ENCODE measurements at regions not wholly inside any gene's neighbourhood (a gene's known extent, or its start where the extent isn't known, plus 50 kb on each side); places are given as distances from the start of the nearest gene placed in this dataset.

DNA sequence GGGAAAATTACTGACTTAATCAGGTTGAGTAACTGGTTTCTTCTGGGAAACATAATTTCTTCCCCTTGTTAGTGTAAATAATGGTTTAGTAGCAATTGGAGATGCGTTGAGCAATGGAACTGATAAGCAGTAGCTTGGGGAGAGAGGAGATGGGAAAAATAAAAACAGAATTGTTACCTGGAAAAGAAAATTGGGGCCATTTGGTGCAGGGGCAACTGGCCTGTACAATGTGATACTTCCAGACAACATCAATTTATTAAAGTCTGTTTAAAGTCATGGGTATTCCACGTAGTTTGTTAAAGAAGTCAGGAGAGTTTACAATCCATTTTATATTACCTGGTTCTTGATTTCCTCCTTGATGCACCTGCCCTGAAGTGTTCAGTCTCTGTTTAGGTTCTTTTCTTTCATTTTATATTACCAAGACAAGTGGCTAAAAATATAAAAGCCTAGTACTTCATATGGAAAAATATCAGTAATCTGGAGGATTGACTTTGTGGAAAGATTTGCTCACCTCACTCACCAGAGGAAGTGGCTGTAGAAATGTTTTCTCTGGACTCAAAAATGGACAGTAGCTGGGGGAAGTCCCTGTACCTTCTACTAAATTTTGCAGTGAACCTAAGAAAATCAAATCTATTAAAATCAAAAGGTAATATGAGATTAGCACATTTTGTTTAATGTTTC lies 161.0 kb downstream of the DDX1 start:
- H3K9me3 Mint-ChIP-seq (ENCODE audit: unreplicated experiment) = no peaks in the 10 kb centered on the region
- H3K27me3 Mint-ChIP-seq (ENCODE audit: unreplicated experiment) = peaks cover 5% of the 10 kb centered on the region
- H3K36me3 Mint-ChIP-seq (ENCODE audit: unreplicated experiment) = peaks cover 9% of the 10 kb centered on the region
- TF ChIP-seq, protein P1, sequence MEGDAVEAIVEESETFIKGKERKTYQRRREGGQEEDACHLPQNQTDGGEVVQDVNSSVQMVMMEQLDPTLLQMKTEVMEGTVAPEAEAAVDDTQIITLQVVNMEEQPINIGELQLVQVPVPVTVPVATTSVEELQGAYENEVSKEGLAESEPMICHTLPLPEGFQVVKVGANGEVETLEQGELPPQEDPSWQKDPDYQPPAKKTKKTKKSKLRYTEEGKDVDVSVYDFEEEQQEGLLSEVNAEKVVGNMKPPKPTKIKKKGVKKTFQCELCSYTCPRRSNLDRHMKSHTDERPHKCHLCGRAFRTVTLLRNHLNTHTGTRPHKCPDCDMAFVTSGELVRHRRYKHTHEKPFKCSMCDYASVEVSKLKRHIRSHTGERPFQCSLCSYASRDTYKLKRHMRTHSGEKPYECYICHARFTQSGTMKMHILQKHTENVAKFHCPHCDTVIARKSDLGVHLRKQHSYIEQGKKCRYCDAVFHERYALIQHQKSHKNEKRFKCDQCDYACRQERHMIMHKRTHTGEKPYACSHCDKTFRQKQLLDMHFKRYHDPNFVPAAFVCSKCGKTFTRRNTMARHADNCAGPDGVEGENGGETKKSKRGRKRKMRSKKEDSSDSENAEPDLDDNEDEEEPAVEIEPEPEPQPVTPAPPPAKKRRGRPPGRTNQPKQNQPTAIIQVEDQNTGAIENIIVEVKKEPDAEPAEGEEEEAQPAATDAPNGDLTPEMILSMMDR (IDR thresholded peaks at IDR 0.05; ENCODE audit: partially characterized antibody, unreplicated experiment) = no peak
- H3K4me1 Mint-ChIP-seq (ENCODE audit: low read depth, unreplicated experiment) = no peaks in the 10 kb centered on the region
- no peak overlapping the region for H3K4me3 Mint-ChIP-seq (ENCODE audit: unreplicated experiment)
- no peak for DNase-seq
- no peak overlapping the region for H3K27ac Mint-ChIP-seq (ENCODE audit: unreplicated experiment)

DNA sequence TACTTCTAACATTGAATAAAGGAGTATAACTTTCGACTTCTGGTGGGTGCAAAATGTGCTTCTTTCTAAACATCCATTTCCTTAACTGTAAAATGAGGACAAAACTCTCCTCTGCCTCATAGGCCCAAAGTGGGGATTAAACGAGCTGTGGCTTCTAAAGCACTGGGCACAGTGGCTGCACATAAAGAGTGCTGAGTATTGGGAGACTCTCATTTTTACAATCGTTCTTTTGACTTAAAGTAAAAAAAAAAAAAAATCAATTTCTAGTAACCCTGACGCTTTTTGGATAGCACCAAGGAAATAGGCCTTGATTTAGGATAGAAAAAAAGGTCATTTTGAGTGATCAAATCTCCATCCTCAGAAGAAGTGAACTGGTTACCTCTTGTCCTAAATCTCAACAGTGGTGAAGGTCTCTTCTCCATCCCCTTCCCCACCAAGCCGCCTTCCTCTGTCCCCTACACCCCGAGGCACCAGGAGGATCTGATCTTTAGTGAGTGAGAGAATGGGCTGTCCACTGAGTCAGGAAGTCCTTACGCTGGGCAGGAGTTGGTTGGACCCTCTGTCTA lies 161.6 kb downstream of the DDX1 start:
- TF ChIP-seq, protein P1 (IDR thresholded peaks at IDR 0.05; ENCODE audit: partially characterized antibody, unreplicated experiment) = no peak
- Mint-ChIP-seq H3K36me3 (ENCODE audit: unreplicated experiment) (peaks cover 16% of the 10 kb centered on the region), H3K4me1 (ENCODE audit: low read depth, unreplicated experiment) (no peaks in the 10 kb centered on the region), H3K4me3 (ENCODE audit: unreplicated experiment) (no peak overlapping the region), H3K27me3 (ENCODE audit: unreplicated experiment) (peaks cover 5% of the 10 kb centered on the region), H3K27ac (ENCODE audit: unreplicated experiment) (no peak overlapping the region), H3K9me3 (ENCODE audit: unreplicated experiment) (no peaks in the 10 kb centered on the region)
- no peak for DNase-seq

DNA sequence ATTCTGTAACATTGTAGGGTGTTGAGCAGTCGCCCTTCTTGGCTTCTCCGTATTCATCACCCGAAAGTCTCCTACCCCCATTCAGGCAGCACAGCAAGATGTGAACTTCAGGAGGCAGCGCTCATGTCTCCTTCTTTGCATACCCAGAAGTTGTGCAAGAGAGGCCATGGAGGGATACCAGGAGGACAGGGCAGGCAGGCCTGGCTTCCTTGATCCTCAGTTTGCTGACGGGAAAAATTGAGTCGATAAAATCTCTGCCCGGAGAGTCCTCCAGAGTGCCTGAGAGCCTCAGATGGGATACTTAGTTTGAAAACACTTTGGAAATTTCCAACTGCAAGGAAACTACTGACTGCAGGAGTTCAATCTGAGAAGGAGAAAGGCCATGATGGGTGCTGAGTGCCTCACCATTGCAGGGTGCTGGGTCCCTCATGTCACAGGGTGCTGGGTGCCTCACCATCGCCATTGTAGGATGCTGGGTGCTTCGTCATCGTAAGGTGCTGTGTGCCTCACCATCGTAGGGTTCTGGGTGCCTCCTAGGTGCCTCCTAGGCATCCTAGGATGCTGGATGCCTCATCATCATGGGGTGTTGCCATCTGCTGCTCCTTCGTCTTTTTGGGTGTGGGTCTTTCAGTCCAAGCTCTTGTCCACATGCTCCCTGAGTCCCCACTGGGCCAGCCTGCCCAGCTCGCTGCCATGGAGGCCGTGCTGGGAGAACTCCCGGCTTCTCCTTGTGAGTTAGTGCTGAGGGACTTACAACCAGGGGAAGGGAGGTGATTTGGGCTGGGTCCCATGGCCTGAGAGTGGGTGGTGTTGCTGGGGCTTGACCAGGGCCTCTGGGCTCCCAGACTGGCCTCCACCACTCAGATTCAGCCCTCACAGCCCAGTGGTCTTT lies 162.4 kb downstream of the DDX1 start:
- DNase-seq = no peak
- Mint-ChIP-seq H3K27ac (ENCODE audit: unreplicated experiment) (no peak overlapping the region), H3K9me3 (ENCODE audit: unreplicated experiment) (peaks cover 3% of the 10 kb centered on the region), H3K4me3 (ENCODE audit: unreplicated experiment) (no peak overlapping the region), H3K27me3 (ENCODE audit: unreplicated experiment) (peaks cover 4% of the 10 kb centered on the region), H3K36me3 (ENCODE audit: unreplicated experiment) (peaks cover 18% of the 10 kb centered on the region), H3K4me1 (ENCODE audit: low read depth, unreplicated experiment) (no peaks in the 10 kb centered on the region)
- TF ChIP-seq, protein P1 (IDR thresholded peaks at IDR 0.05; ENCODE audit: partially characterized antibody, unreplicated experiment) = no peak

DNA sequence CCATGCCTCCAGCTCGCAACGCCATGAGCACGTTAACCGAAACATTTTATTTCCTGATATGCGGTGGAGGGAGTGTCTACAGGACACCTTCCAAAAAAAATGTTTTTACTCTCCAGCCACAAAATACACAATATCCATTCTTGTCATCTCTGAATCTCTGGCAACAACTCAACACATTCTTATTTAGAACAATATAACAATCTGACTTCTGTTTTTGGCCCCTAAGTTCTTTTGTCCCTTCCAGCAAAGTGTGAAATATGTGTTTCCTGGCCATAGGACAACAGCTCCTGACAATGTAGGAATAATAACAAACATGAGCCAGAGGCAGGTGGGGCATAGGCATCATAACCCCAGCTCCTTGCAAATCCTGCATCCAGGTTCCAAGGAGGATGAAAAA lies 163.0 kb downstream of the DDX1 start:
- Mint-ChIP-seq H3K4me1 (ENCODE audit: low read depth, unreplicated experiment) (no peaks in the 10 kb centered on the region), H3K9me3 (ENCODE audit: unreplicated experiment) (peaks cover 4% of the 10 kb centered on the region), H3K4me3 (ENCODE audit: unreplicated experiment) (no peak overlapping the region), H3K27me3 (ENCODE audit: unreplicated experiment) (peaks cover 2% of the 10 kb centered on the region), H3K27ac (ENCODE audit: unreplicated experiment) (no peak overlapping the region), H3K36me3 (ENCODE audit: unreplicated experiment) (peaks cover 18% of the 10 kb centered on the region)
- DNase-seq = no peak
- TF ChIP-seq, protein P1 (IDR thresholded peaks at IDR 0.05; ENCODE audit: partially characterized antibody, unreplicated experiment) = no peak
